Ovary (tissue), 3 donors: ENCODE measurements at regions not wholly inside any gene's neighbourhood (a gene's known extent, or its start where the extent isn't known, plus 50 kb on each side); places are given as distances from the start of the nearest gene placed in this dataset.

Source experiments
- CTCF ChIP-seq, 3 donors: fragments of 450-650 bp in 2 of 3; fragments of 200-600 bp in 1 of 3; IDR thresholded peaks; one replicate each; pipeline versions ENCODE4 v1.5.1 to v1.8.0; 2016 to 2022; ENCODE audit warnings: antibody characterized with exemption in 3 of 3, mild to moderate bottlenecking in 1 of 3
- EP300 ChIP-seq: sonication (generic); formaldehyde crosslinking; IDR thresholded peaks from one replicate; pipeline ENCODE4 v1.6.1; 2017; ENCODE audit warnings: antibody characterized with exemption
- POLR2A ChIP-seq: fragments of 450-650 bp; IDR thresholded peaks from one replicate; pipeline ENCODE4 v1.6.1; 2017; ENCODE audit warnings: antibody characterized with exemption, mild to moderate bottlenecking, moderate library complexity
- donor health status: DM: no; HTN: no; CAD: no.

- TF ChIP-seq CTCF (IDR thresholded peaks at IDR 0.05) = no peak
- TF ChIP-seq EP300 = no peak
- TF ChIP-seq POLR2A = no peak
Measured at GRCh38 chr5:24188216-24188925, 456.4 kb downstream of the CDH10 start.
